H1 (cell line): ENCODE measurements at regions not wholly inside any gene's neighbourhood (a gene's known extent, or its start where the extent isn't known, plus 50 kb on each side); places are given as distances from the start of the nearest gene placed in this dataset.

Experiments
- CTCF ChIA-PET: fragments of 300-600 bp; sonication (Branson Sonifier 250); formaldehyde crosslinking; loops from one replicate; lab custom pipeline; 2021; ENCODE audit not compliant: partially characterized antibody; lab: Charles Lee
- POLR2A ChIA-PET: fragments of 300-600 bp; sonication (Branson Sonifier 250); formaldehyde crosslinking; loops from one replicate; lab custom pipeline; 2021; ENCODE audit warnings: inconsistent platforms; ENCODE audit not compliant: partially characterized antibody; lab: Charles Lee
- DNase-seq, 2 experiments: peaks; one replicate each; pipeline versions ENCODE4 v3.0.0 to v3.0.0-alpha.2; 2010 to 2022; ENCODE audit warnings: low spot score in 2 of 2, low read depth in 1 of 2, mixed read lengths in 1 of 2
- FAIRE-seq: peaks from 2 replicates; lab custom pipeline; 2011; peaks lifted over from hg19 to GRCh38; lab: Jason Lieb, UNC
- H2AFZ ChIP-seq: 2 replicates; pipeline ENCODE4 v1.8.1; 2012; ENCODE audit warnings: low read length, inconsistent platforms
- H2AK5ac ChIP-seq: 2 replicates; pipeline ENCODE4 v1.6.1; 2013; ENCODE audit warnings: low read depth, low read length
- H2BK120ac ChIP-seq: replicated peaks from 2 replicates; pipeline ENCODE3; 2013; ENCODE audit warnings: low read depth, low read length, inconsistent platforms
- H2BK12ac ChIP-seq: 2 replicates; pipeline ENCODE4 v1.6.1; 2013; ENCODE audit warnings: low read depth, low read length
- H2BK15ac ChIP-seq: 2 replicates; pipeline ENCODE4 v1.6.1; 2013; ENCODE audit warnings: low read length
- H2BK20ac ChIP-seq: 2 replicates; pipeline ENCODE4 v1.6.1; 2013; ENCODE audit warnings: low read length
- H2BK5ac ChIP-seq: 2 replicates; pipeline ENCODE4 v1.6.1; 2013; ENCODE audit warnings: low read depth, low read length
- H3K14ac ChIP-seq: 2 replicates; pipeline ENCODE4 v1.6.1; 2013; ENCODE audit warnings: inconsistent platforms; ENCODE audit not compliant: insufficient read length
- H3K18ac ChIP-seq: 2 replicates; pipeline ENCODE4 v1.6.1; 2013; ENCODE audit warnings: low read length; ENCODE audit errors: extremely low read depth
- H3K23ac ChIP-seq: 2 replicates; pipeline ENCODE4 v1.6.1; 2013; ENCODE audit warnings: inconsistent platforms; ENCODE audit not compliant: insufficient read length
- H3K23me2 ChIP-seq: 2 replicates; pipeline ENCODE4 v1.6.1; 2013; ENCODE audit warnings: low read depth, low read length
- H3K27ac ChIP-seq: 2 replicates; pipeline ENCODE4 v1.6.1; 2011; ENCODE audit warnings: low read depth, low read length, inconsistent platforms
- H3K27me3 ChIP-seq, 4 experiments: replicated peaks in 1 of 4; 1 replicate in 1 of 4; 2 replicates in 3 of 4; pipeline versions ENCODE4 v1.6.1 to v1.8.1; 2011 to 2013; ENCODE audit warnings: low read length in 3 of 4, mild to moderate bottlenecking in 3 of 4, inconsistent platforms in 2 of 4, mixed read lengths in 2 of 4, moderate library complexity in 1 of 4; ENCODE audit not compliant: control insufficient read depth in 3 of 4, insufficient read depth in 3 of 4; ENCODE audit errors: extremely low read depth in 1 of 4
- H3K36me3 ChIP-seq, 4 experiments: 2 replicates each; pipeline versions ENCODE4 v1.6.1 to v1.8.1; 2011 to 2013; ENCODE audit warnings: mild to moderate bottlenecking in 4 of 4, low read length in 3 of 4, moderate library complexity in 2 of 4, control low read depth in 1 of 4, inconsistent platforms in 1 of 4; ENCODE audit not compliant: insufficient read depth in 4 of 4, control insufficient read depth in 2 of 4
- H3K4ac ChIP-seq: replicated peaks from 2 replicates; pipeline ENCODE3; 2013; ENCODE audit warnings: low read length, low read depth, mixed read lengths, inconsistent platforms; ENCODE audit not compliant: insufficient read length
- H3K4me1 ChIP-seq, 4 experiments: replicated peaks in 1 of 4; 1 replicate in 1 of 4; 2 replicates in 3 of 4; pipeline versions ENCODE4 v1.6.1 to v1.8.1; 2011 to 2013; ENCODE audit warnings: low read length in 3 of 4, inconsistent platforms in 2 of 4, mixed read lengths in 1 of 4; ENCODE audit not compliant: insufficient read depth in 4 of 4, control insufficient read depth in 3 of 4
- H3K4me2 ChIP-seq, 2 experiments: 2 replicates each; pipeline versions ENCODE4 v1.6.1 to v1.8.1; 2011 to 2013; ENCODE audit warnings: low read depth in 2 of 2, low read length in 2 of 2, control low read depth in 1 of 2, inconsistent platforms in 1 of 2, mild to moderate bottlenecking in 1 of 2; ENCODE audit not compliant: insufficient read depth in 1 of 2
- H3K4me3 ChIP-seq, 4 experiments: fragments of 200-600, 300-600 bp in 1 of 4; sonication (generic), shearing (Covaris generic), sonication (Bioruptor Twin) in 1 of 4; 2 replicates each; pipeline versions ENCODE4 v1.5.1 to v1.8.1; 2011 to 2016; ENCODE audit warnings: low read length in 4 of 4, low read depth in 3 of 4, control low read depth in 2 of 4, inconsistent platforms in 2 of 4, mild to moderate bottlenecking in 2 of 4, mixed read lengths in 1 of 4, moderate library complexity in 1 of 4; ENCODE audit not compliant: insufficient read depth in 2 of 4; ENCODE audit errors: extremely low read depth in 1 of 4
- H3K56ac ChIP-seq: replicated peaks from 2 replicates; pipeline ENCODE3; 2013; ENCODE audit warnings: low read depth, mild to moderate bottlenecking, mixed read lengths, low read length, inconsistent platforms; ENCODE audit not compliant: insufficient read length
- H3K79me1 ChIP-seq: 2 replicates; pipeline ENCODE4 v1.6.1; 2013; ENCODE audit warnings: low read depth, low read length, control low read depth
- H3K79me2 ChIP-seq, 2 experiments: 2 replicates each; pipeline versions ENCODE4 v1.6.1 to v1.8.1; 2012 to 2013; ENCODE audit warnings: low read length in 2 of 2, mild to moderate bottlenecking in 2 of 2, inconsistent platforms in 1 of 2; ENCODE audit not compliant: insufficient read depth in 2 of 2, control insufficient read depth in 1 of 2
- H3K9ac ChIP-seq, 4 experiments: replicated peaks in 1 of 4; 1 replicate in 1 of 4; 2 replicates in 3 of 4; pipeline versions ENCODE4 v1.6.1 to v1.8.1; 2011 to 2013; ENCODE audit warnings: low read depth in 3 of 4, low read length in 3 of 4, control low read depth in 2 of 4, mild to moderate bottlenecking in 2 of 4, moderate library complexity in 2 of 4, inconsistent platforms in 1 of 4; ENCODE audit errors: extremely low read depth in 1 of 4
- H3K9me3 ChIP-seq, 2 experiments: 2 replicates each; pipeline versions ENCODE4 v1.6.1 to v1.8.1; 2012 to 2013; ENCODE audit warnings: mild to moderate bottlenecking in 2 of 2, moderate library complexity in 2 of 2, control low read depth in 1 of 2, inconsistent platforms in 1 of 2, low read depth in 1 of 2, low read length in 1 of 2, mixed read lengths in 1 of 2; ENCODE audit not compliant: insufficient read depth in 2 of 2
- H4K20me1 ChIP-seq, 2 experiments: replicated peaks in 1 of 2; 2 replicates each; pipeline versions ENCODE3 to v1.8.1; 2011 to 2013; ENCODE audit warnings: inconsistent platforms in 2 of 2, low read length in 2 of 2, mild to moderate bottlenecking in 1 of 2; ENCODE audit not compliant: insufficient read depth in 2 of 2, control insufficient read depth in 1 of 2
- H4K5ac ChIP-seq: 2 replicates; pipeline ENCODE4 v1.6.1; 2013; ENCODE audit warnings: low read length, low read depth, mixed read lengths, inconsistent platforms; ENCODE audit not compliant: insufficient read length
- H4K8ac ChIP-seq: 2 replicates; pipeline ENCODE4 v1.8.0; 2013; ENCODE audit warnings: mild to moderate bottlenecking, moderate library complexity, low read length, inconsistent platforms; ENCODE audit not compliant: insufficient read depth; ENCODE audit errors: extremely low read depth
- H4K91ac ChIP-seq: replicated peaks from 2 replicates; pipeline ENCODE3; 2013; ENCODE audit warnings: low read length, mixed read lengths, inconsistent platforms; ENCODE audit not compliant: insufficient read length
- CREB1 ChIP-seq: IDR thresholded peaks from 2 replicates; pipeline ENCODE4 v1.6.1; 2012; ENCODE audit warnings: inconsistent platforms
- CTCF ChIP-seq, 3 experiments: IDR thresholded peaks; 1 replicate in 2 of 3; 2 replicates in 1 of 3; pipeline versions ENCODE4 v1.5.1 to v1.6.1; 2011; ENCODE audit warnings: low read length in 3 of 3, mild to moderate bottlenecking in 3 of 3, inconsistent platforms in 2 of 3, low read depth in 1 of 3, moderate library complexity in 1 of 3; ENCODE audit not compliant: insufficient read depth in 1 of 3; ENCODE audit errors: control extremely low read depth in 1 of 3
- NRF1 ChIP-seq: IDR thresholded peaks from 2 replicates; pipeline ENCODE4 v1.6.1; 2011; ENCODE audit warnings: mild to moderate bottlenecking, low read depth, low read length, improper control_type of control experiment
- WGBS, 2 experiments: shearing (Covaris generic) in 1 of 2; methylation state at CpG; one replicate each; pipeline versions ENCODE4 v1.1.6 to v1.1.7; 2013 to 2015; ENCODE audit warnings: low lambda C conversion rate in 2 of 2, mixed read lengths in 2 of 2, inconsistent platforms in 1 of 2, low coverage in 1 of 2, missing lambda C conversion rate in 1 of 2; ENCODE audit not compliant: insufficient replicate concordance in 2 of 2, insufficient coverage in 1 of 2, insufficient read length in 1 of 2; ENCODE audit errors: extremely low coverage in 1 of 2, missing lambda C conversion rate in 1 of 2; 5-methylcytosine and 5-hydroxymethylcytosine counted together

GRCh38 chr11:128359515-128359914, 227.8 kb downstream of the ETS1 start:
- POLR2A ChIA-PET = no interaction called here

More at GRCh38 chr11:128359515-128359914, 227.8 kb downstream of the ETS1 start:
- Histone ChIP-seq H3K9ac (no peak overlapping the region), H2BK20ac (no peak overlapping the region), H3K23ac (no peak overlapping the region), H2AFZ (no peak overlapping the region), H3K79me1 (no peaks in the 10 kb centered on the region), H2BK120ac (no peak overlapping the region), H3K4me1 (no peaks in the 10 kb centered on the region), H2BK12ac (no peak overlapping the region), H4K91ac (no peak overlapping the region), H3K18ac (no peak overlapping the region), H3K56ac (no peak overlapping the region), H3K27ac (no peak overlapping the region), H3K36me3 (no peaks in the 10 kb centered on the region), H4K5ac (no peak overlapping the region), H3K23me2 (no peaks in the 10 kb centered on the region), H2BK15ac (no peak overlapping the region), H3K79me2 (no peaks in the 10 kb centered on the region), H3K27me3 (no peaks in the 10 kb centered on the region), H3K9me3 (no peaks in the 10 kb centered on the region), H3K4me2 (no peak overlapping the region), H2AK5ac (no peak overlapping the region), H4K8ac (no peak overlapping the region), H3K14ac (no peak overlapping the region), H4K20me1 (no peaks in the 10 kb centered on the region), H3K4me3 (no peak overlapping the region), H3K4ac (no peak overlapping the region), H2BK5ac (no peak overlapping the region)
- no peak for TF ChIP-seq CREB1
- TF ChIP-seq CTCF (IDR thresholded peaks at IDR 0.05; ENCODE audit: control extremely low read depth in 1 of 3, insufficient read depth in 1 of 3, low read depth in 1 of 3, low read length in 3 of 3) = no peak
- TF ChIP-seq NRF1 = no peak
- DNase-seq = no peak
- no peak for FAIRE-seq
- WGBS, 2 experiments = 97% methylated on average over 3 of the region's 3 CpGs; no CpG with 5 or more reads in 1 of the 2 experiments
- CTCF ChIA-PET = interaction anchor here (1.2 kb wide), 1 partner anchor 25 kb away, joined by 3 read pairs; no protein-coding TSS in a partner anchor
